ENCODE measurements at regions not wholly inside any gene's neighbourhood (a gene's known extent, or its start where the extent isn't known, plus 50 kb on each side); places are given as distances from the start of the nearest gene placed in this dataset.

GRCh38 chr20:24738058-24738775 is 210.9 kb upstream of the CST7 start:
- no peaks in the 10 kb centered on the region for H3K9me3 ChIP-seq
- in situ Hi-C loops (cut with MboI; ENCODE audit: low pct_ligation_motif_present in 1 of 4, low pct_unique_long_range_greater_than_20kb in 1 of 4, low sequenced_read_pairs in 3 of 4), result no loop called here
- 91 to 100% methylated on average over 1 to 9 of the region's 9 CpGs for WGBS, 2 donors (ENCODE audit: low coverage in 1 of 2)
- no peaks in the 10 kb centered on the region for H3K36me3 ChIP-seq
- H3K27ac ChIP-seq, result no peak overlapping the region
- H3K4me1 ChIP-seq, result peaks cover 0 to 11% (median 0%) of the 10 kb centered on the region in 4 donors
- no peaks in the 10 kb centered on the region for H3K27me3 ChIP-seq
- intact Hi-C loops (cut with DNase I; ENCODE audit: low total_unique reads), result no loop called here
- TF ChIP-seq EP300 (IDR thresholded peaks at IDR 0.05; ENCODE audit: low read depth), result no peak
- no peak for TF ChIP-seq POLR2A (IDR thresholded peaks at IDR 0.05)
- TF ChIP-seq, protein P1, sequence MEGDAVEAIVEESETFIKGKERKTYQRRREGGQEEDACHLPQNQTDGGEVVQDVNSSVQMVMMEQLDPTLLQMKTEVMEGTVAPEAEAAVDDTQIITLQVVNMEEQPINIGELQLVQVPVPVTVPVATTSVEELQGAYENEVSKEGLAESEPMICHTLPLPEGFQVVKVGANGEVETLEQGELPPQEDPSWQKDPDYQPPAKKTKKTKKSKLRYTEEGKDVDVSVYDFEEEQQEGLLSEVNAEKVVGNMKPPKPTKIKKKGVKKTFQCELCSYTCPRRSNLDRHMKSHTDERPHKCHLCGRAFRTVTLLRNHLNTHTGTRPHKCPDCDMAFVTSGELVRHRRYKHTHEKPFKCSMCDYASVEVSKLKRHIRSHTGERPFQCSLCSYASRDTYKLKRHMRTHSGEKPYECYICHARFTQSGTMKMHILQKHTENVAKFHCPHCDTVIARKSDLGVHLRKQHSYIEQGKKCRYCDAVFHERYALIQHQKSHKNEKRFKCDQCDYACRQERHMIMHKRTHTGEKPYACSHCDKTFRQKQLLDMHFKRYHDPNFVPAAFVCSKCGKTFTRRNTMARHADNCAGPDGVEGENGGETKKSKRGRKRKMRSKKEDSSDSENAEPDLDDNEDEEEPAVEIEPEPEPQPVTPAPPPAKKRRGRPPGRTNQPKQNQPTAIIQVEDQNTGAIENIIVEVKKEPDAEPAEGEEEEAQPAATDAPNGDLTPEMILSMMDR (IDR thresholded peaks at IDR 0.05), result no peak
- TF ChIP-seq POLR2AphosphoS5 (IDR thresholded peaks at IDR 0.05), result no peak
- H3K4me3 ChIP-seq, result no peak overlapping the region
- no peak for DNase-seq

- no peaks in the 10 kb centered on the region for H3K27me3 ChIP-seq
- DNase-seq, result no peak
- WGBS, 2 donors (ENCODE audit: low coverage in 1 of 2), result 5 to 59% methylated on average over 2 to 7 of the region's 7 CpGs
- intact Hi-C loops (cut with DNase I; ENCODE audit: low total_unique reads) (no loop called here), in situ Hi-C loops (cut with MboI; ENCODE audit: low pct_ligation_motif_present in 1 of 4, low pct_unique_long_range_greater_than_20kb in 1 of 4, low sequenced_read_pairs in 3 of 4) (no loop called here)
- TF ChIP-seq POLR2AphosphoS5 (IDR thresholded peaks at IDR 0.05) (no peak), POLR2A (IDR thresholded peaks at IDR 0.05) (no peak), EP300 (IDR thresholded peaks at IDR 0.05; ENCODE audit: low read depth) (no peak)
- TF ChIP-seq, protein P1 (IDR thresholded peaks at IDR 0.05), result no peak
- no peak overlapping the region for H3K4me3 ChIP-seq
- peaks cover 0 to 11% (median 0%) of the 10 kb centered on the region in 4 donors for H3K4me1 ChIP-seq
- H3K27ac ChIP-seq, result no peak overlapping the region
- H3K36me3 ChIP-seq, result no peaks in the 10 kb centered on the region
- no peaks in the 10 kb centered on the region for H3K9me3 ChIP-seq
Observed at GRCh38 chr20:24738981-24739633, 210.0 kb upstream of the CST7 start.

DNA sequence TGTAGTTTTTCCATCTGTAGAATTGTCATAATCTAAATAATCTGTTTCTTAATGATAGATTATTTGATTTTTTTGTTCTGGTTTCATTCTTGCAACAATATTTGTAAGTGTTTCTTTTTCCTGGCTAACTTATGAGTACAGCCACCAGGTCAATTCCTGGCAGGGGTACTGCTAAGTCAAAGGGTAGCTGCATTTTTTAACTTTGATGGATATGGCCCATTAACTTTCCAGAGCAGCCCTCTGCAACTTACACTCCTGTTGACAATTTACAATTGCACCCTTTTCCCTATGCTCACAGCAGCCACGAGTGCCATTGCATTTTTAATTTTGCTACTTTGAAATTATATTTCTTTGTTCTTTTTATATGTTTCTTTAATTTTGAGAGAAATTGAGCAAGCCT is 209.3 kb upstream of the CST7 start:
- no peak for TF ChIP-seq EP300 (IDR thresholded peaks at IDR 0.05; ENCODE audit: low read depth)
- TF ChIP-seq POLR2AphosphoS5 (IDR thresholded peaks at IDR 0.05), result no peak
- no peak for TF ChIP-seq POLR2A (IDR thresholded peaks at IDR 0.05)
- TF ChIP-seq, protein P1 (IDR thresholded peaks at IDR 0.05), result no peak
- Histone ChIP-seq H3K36me3 (no peaks in the 10 kb centered on the region), H3K27me3 (no peaks in the 10 kb centered on the region), H3K4me1 (peaks cover 0 to 11% (median 0%) of the 10 kb centered on the region in 4 donors), H3K4me3 (no peak overlapping the region), H3K9me3 (no peaks in the 10 kb centered on the region), H3K27ac (no peak overlapping the region)
- WGBS, 2 donors (ENCODE audit: low coverage in 1 of 2), result 30 to 52% methylated on average over 1 of the region's 1 CpG
- intact Hi-C loops (cut with DNase I; ENCODE audit: low total_unique reads) (no loop called here), in situ Hi-C loops (cut with MboI; ENCODE audit: low pct_ligation_motif_present in 1 of 4, low pct_unique_long_range_greater_than_20kb in 1 of 4, low sequenced_read_pairs in 3 of 4) (no loop called here)
- DNase-seq, result no peak

DNA sequence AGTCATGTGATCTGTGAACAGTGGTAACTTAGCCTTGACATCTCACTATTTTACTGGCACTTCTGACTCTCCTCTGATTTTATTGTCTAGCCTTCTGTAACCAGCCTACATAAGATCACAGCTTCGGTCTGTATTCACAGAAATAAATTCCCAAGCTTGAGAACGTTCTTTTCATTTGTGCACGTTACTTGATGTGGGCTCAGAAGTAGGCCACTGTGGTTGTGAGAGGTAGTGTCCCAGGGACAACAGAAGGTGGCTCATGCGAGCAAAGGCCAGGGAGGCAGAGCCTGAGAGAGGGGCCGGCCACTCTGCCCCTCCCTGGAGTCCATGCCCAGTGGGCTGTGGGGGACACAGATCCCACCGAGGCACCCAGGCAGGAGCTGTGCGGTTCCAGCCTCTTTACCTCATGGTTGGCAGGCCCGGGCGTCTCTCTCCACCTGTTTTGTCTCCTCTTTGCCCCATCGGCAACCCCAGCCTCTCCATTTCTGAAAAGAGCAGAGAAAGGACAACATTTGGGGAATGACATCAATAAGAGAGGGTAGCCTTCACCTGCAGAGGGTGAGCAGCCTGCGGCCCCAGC is 207.5 kb upstream of the CST7 start:
- intact Hi-C loops (cut with DNase I; ENCODE audit: low total_unique reads) (no loop called here), in situ Hi-C loops (cut with MboI; ENCODE audit: low pct_ligation_motif_present in 1 of 4, low pct_unique_long_range_greater_than_20kb in 1 of 4, low sequenced_read_pairs in 3 of 4) (no loop called here)
- peaks cover 0 to 7% (median 4%) of the 10 kb centered on the region in 4 donors for H3K4me1 ChIP-seq
- TF ChIP-seq EP300 (IDR thresholded peaks at IDR 0.05; ENCODE audit: low read depth) (no peak), POLR2AphosphoS5 (IDR thresholded peaks at IDR 0.05) (no peak)
- DNase-seq, result no peak
- H3K27ac ChIP-seq, result no peak overlapping the region
- 86 to 92% methylated on average over 2 to 9 of the region's 11 CpGs for WGBS, 2 donors (ENCODE audit: low coverage in 1 of 2)
- no peak overlapping the region for H3K4me3 ChIP-seq
- no peaks in the 10 kb centered on the region for H3K9me3 ChIP-seq
- H3K27me3 ChIP-seq, result no peaks in the 10 kb centered on the region
- no peaks in the 10 kb centered on the region for H3K36me3 ChIP-seq

Data from transverse colon (tissue), 4 donors.